Upper lobe of left lung (tissue), 6 donors: ENCODE measurements at regions not wholly inside any gene's neighbourhood (a gene's known extent, or its start where the extent isn't known, plus 50 kb on each side); places are given as distances from the start of the nearest gene placed in this dataset.
"Not testable (repeated sequence)": the region's sequence is repeated elsewhere in the genome, so short reads cannot be mapped to it uniquely, and the experiment has no call there.

Source experiments
- ATAC-seq, 2 donors: fragments of 200-7000 bp; cut with Tn5 transposase; one replicate each; pipeline ENCODE4 v1.9.1; 2022; ENCODE audit warnings: mild to moderate bottlenecking in 2 of 2, moderate library complexity in 2 of 2; ENCODE audit not compliant: low FRiP score in 2 of 2
- DNase-seq, 2 donors: peaks; one replicate each; pipeline ENCODE4 v3.0.0-alpha.2; 2019 to 2020
- H3K27ac ChIP-seq, 4 donors: fragments of 200-600 bp; sonication (generic); one replicate each; pipeline ENCODE4 v1.5.1; 2016 to 2019
- H3K27me3 ChIP-seq, 4 donors: fragments of 200-600 bp; sonication (generic); one replicate each; pipeline ENCODE4 v1.5.1; 2017 to 2019
- H3K36me3 ChIP-seq, 4 donors: fragments of 200-600 bp; sonication (generic); one replicate each; pipeline ENCODE4 v1.5.1; 2016 to 2019
- H3K4me1 ChIP-seq, 4 donors: fragments of 200-600 bp; sonication (generic); one replicate each; pipeline ENCODE4 v1.5.1; 2018 to 2019
- H3K4me3 ChIP-seq, 4 donors: fragments of 200-600 bp; sonication (generic); one replicate each; pipeline ENCODE4 v1.5.1; 2017 to 2019; ENCODE audit warnings: mild to moderate bottlenecking in 2 of 4, moderate library complexity in 1 of 4
- H3K9me3 ChIP-seq, 4 donors: fragments of 200-600 bp; sonication (generic); one replicate each; pipeline ENCODE4 v1.5.1; 2018 to 2019
- EP300 ChIP-seq, 4 donors: sonication (generic); formaldehyde crosslinking; IDR thresholded peaks; one replicate each; pipeline ENCODE4 v1.5.1; 2017; ENCODE audit warnings: antibody characterized with exemption in 4 of 4, control low read depth in 2 of 4
- POLR2A ChIP-seq, 4 donors: fragments of 450-650 bp; IDR thresholded peaks; one replicate each; pipeline ENCODE4 v1.5.1; 2016 to 2017; ENCODE audit warnings: antibody characterized with exemption in 4 of 4, mild to moderate bottlenecking in 2 of 4
- POLR2AphosphoS5 ChIP-seq, 2 donors: sonication (generic); formaldehyde crosslinking; IDR thresholded peaks; one replicate each; pipeline ENCODE4 v1.5.1; 2017; ENCODE audit warnings: antibody characterized with exemption in 2 of 2
- WGBS, 2 donors: methylation state at CpG; one replicate each; pipeline ENCODE4 v1.1.5; 2017 to 2018; 5-methylcytosine and 5-hydroxymethylcytosine counted together
- TF ChIP-seq, protein P1 (sequence below), 6 experiments: fragments of 450-650 bp in 4 of 6; fragments of 200-600 bp in 2 of 6; sonication (generic) in 2 of 6; IDR thresholded peaks; one replicate each; pipeline ENCODE4 v1.5.1; 2016 to 2019; ENCODE audit warnings: antibody characterized with exemption in 6 of 6
- donor health status: DM: no; HTN: no; CAD: no; lungs with moderate emphysema.
- donor health status: DM: no; HTN: yes; CAD: no; lungs with severe emphysema.

DNA sequence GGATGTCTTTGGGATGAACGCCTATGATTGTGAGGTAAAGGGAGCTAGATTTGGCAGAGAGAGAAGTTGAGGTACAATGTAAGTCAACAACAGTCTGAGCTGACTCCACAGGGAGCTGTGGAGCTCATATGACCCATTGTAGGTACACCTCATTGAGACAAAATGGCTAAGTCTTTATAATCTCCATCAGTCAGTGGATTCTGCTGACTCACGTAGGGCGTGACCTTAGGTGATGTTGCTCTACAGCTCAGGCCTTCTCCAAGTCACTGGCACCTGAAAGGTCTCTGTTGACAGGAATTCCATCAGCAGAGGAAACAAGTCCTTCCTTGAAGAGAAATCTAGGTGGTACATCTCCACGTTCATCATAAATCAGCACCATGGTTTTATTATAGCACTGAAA, 118.2 kb upstream of the PRR16 start:
- 87 to 92% methylated on average over 4 of the region's 4 CpGs for WGBS, 2 donors
- DNase-seq, result no peak
- TF ChIP-seq POLR2AphosphoS5 (IDR thresholded peaks at IDR 0.05), result no peak
- no peak for TF ChIP-seq POLR2A (IDR thresholded peaks at IDR 0.05)
- TF ChIP-seq, protein P1, sequence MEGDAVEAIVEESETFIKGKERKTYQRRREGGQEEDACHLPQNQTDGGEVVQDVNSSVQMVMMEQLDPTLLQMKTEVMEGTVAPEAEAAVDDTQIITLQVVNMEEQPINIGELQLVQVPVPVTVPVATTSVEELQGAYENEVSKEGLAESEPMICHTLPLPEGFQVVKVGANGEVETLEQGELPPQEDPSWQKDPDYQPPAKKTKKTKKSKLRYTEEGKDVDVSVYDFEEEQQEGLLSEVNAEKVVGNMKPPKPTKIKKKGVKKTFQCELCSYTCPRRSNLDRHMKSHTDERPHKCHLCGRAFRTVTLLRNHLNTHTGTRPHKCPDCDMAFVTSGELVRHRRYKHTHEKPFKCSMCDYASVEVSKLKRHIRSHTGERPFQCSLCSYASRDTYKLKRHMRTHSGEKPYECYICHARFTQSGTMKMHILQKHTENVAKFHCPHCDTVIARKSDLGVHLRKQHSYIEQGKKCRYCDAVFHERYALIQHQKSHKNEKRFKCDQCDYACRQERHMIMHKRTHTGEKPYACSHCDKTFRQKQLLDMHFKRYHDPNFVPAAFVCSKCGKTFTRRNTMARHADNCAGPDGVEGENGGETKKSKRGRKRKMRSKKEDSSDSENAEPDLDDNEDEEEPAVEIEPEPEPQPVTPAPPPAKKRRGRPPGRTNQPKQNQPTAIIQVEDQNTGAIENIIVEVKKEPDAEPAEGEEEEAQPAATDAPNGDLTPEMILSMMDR (IDR thresholded peaks at IDR 0.05), result no peak
- no peak for TF ChIP-seq EP300 (IDR thresholded peaks at IDR 0.05)

GRCh38 chr5:120351071-120351470, 113.0 kb upstream of the PRR16 start:
- not testable (repeated sequence) for ATAC-seq, H3K9me3 ChIP-seq, DNase-seq, H3K4me3 ChIP-seq, H3K36me3 ChIP-seq, H3K4me1 ChIP-seq, H3K27me3 ChIP-seq, H3K27ac ChIP-seq
- 89 to 93% methylated on average over 5 of the region's 5 CpGs for WGBS, 2 donors

More for the DNA sequence above, 118.2 kb upstream of the PRR16 start:
- no peaks in the 10 kb centered on the region for H3K4me1 ChIP-seq
- no peak overlapping the region for H3K4me3 ChIP-seq
- peaks cover 0 to under 1% (median 0%) of the 10 kb centered on the region in 4 donors for H3K9me3 ChIP-seq
- H3K27ac ChIP-seq, result no peak overlapping the region
- no peak for ATAC-seq
- no peaks in the 10 kb centered on the region for H3K27me3 ChIP-seq
- no peaks in the 10 kb centered on the region for H3K36me3 ChIP-seq

- no peak overlapping the region for H3K27ac ChIP-seq
- H3K4me3 ChIP-seq, result no peak overlapping the region
- 70 to 85% methylated on average over 2 of the region's 2 CpGs for WGBS, 2 donors
- H3K27me3 ChIP-seq, result no peaks in the 10 kb centered on the region
- TF ChIP-seq POLR2A (IDR thresholded peaks at IDR 0.05) (no peak), EP300 (IDR thresholded peaks at IDR 0.05) (no peak), POLR2AphosphoS5 (IDR thresholded peaks at IDR 0.05) (no peak)
- TF ChIP-seq, protein P1 (IDR thresholded peaks at IDR 0.05), result no peak
- no peaks in the 10 kb centered on the region for H3K36me3 ChIP-seq
- ATAC-seq (no peak), DNase-seq (no peak)
- peaks cover 0 to 7% (median 0%) of the 10 kb centered on the region in 4 donors for H3K9me3 ChIP-seq
- H3K4me1 ChIP-seq, result no peaks in the 10 kb centered on the region
Measured at GRCh38 chr5:120354126-120354525, 110.0 kb upstream of the PRR16 start.

GRCh38 chr5:120358949-120359348, 105.2 kb upstream of the PRR16 start:
- Histone ChIP-seq H3K4me3 (no peak overlapping the region), H3K9me3 (no peaks in the 10 kb centered on the region), H3K27ac (no peak overlapping the region), H3K27me3 (no peaks in the 10 kb centered on the region), H3K36me3 (no peaks in the 10 kb centered on the region), H3K4me1 (no peaks in the 10 kb centered on the region)
- TF ChIP-seq, protein P1 (IDR thresholded peaks at IDR 0.05), result no peak
- TF ChIP-seq EP300 (IDR thresholded peaks at IDR 0.05) (no peak), POLR2AphosphoS5 (IDR thresholded peaks at IDR 0.05) (no peak)
- ATAC-seq (no peak), DNase-seq (no peak)
- 77 to 95% methylated on average over 3 of the region's 3 CpGs for WGBS, 2 donors

GRCh38 chr5:120361941-120362340, 102.2 kb upstream of the PRR16 start:
- Histone ChIP-seq H3K9me3 (no peaks in the 10 kb centered on the region), H3K27ac (no peak overlapping the region), H3K27me3 (no peaks in the 10 kb centered on the region), H3K36me3 (no peaks in the 10 kb centered on the region), H3K4me1 (no peaks in the 10 kb centered on the region), H3K4me3 (no peak overlapping the region)
- TF ChIP-seq POLR2A (IDR thresholded peaks at IDR 0.05) (no peak), POLR2AphosphoS5 (IDR thresholded peaks at IDR 0.05) (no peak), EP300 (IDR thresholded peaks at IDR 0.05) (no peak)
- TF ChIP-seq, protein P1 (IDR thresholded peaks at IDR 0.05), result no peak
- ATAC-seq (no peak), DNase-seq (no peak)
- 73 to 81% methylated on average over 3 of the region's 3 CpGs for WGBS, 2 donors
